ENCODE measurements at regions not wholly inside any gene's neighbourhood (a gene's known extent, or its start where the extent isn't known, plus 50 kb on each side); places are given as distances from the start of the nearest gene placed in this dataset.

- TF ChIP-seq TFDP1 (CRISPR knock-in tag; IDR thresholded peaks at IDR 0.05; ENCODE audit: borderline replicate concordance) (no peak), ASH2L (IDR thresholded peaks at IDR 0.05; ENCODE audit: insufficient read length, low read depth, low read length) (peak; percentile 11), TOE1 (CRISPR knock-in tag; IDR thresholded peaks at IDR 0.05) (no peak), ZNF33B (CRISPR knock-in tag; IDR thresholded peaks at IDR 0.05) (no peak), SRY (CRISPR knock-in tag; IDR thresholded peaks at IDR 0.05) (no peak), ARID5B (CRISPR knock-in tag; IDR thresholded peaks at IDR 0.05) (0 out of 2 replicates have a peak, but pooled peaks have one; percentile 23), NPAS2 (CRISPR knock-in tag; IDR thresholded peaks at IDR 0.05; ENCODE audit: borderline replicate concordance) (no peak), FOSL1 (CRISPR knock-in tag; IDR thresholded peaks at IDR 0.05; ENCODE audit: borderline replicate concordance) (peak; percentile 38; the same call in 1 of the 2 replicates), THAP11 (CRISPR knock-in tag; IDR thresholded peaks at IDR 0.05) (no peak), NR2F6 (IDR thresholded peaks at IDR 0.05) (no peak), NR2F6 (CRISPR knock-in tag; IDR thresholded peaks at IDR 0.05) (peak; percentile 35; the same call in 1 of the 2 replicates), DBP (CRISPR knock-in tag; IDR thresholded peaks at IDR 0.05; ENCODE audit: not compliant biosample characterization) (no peak), ZC3H4 (CRISPR knock-in tag; IDR thresholded peaks at IDR 0.05; ENCODE audit: borderline replicate concordance) (no peak), ZNF574 (CRISPR knock-in tag; IDR thresholded peaks at IDR 0.05) (no peak), ZNF446 (CRISPR knock-in tag; IDR thresholded peaks at IDR 0.05) (no peak), PTBP1 (IDR thresholded peaks at IDR 0.05; ENCODE audit: low read depth, low read length, poor library complexity, severe bottlenecking) (no peak), MAZ (IDR thresholded peaks at IDR 0.05; ENCODE audit: borderline replicate concordance, low read depth, low read length) (no peak), MAZ (CRISPR knock-in tag; IDR thresholded peaks at IDR 0.05; ENCODE audit: low read depth) (peak; percentile 66), GATAD2A (CRISPR knock-in tag; IDR thresholded peaks at IDR 0.05) (0 out of 2 replicates have a peak, but pooled peaks have one; percentile 11), ZNF781 (CRISPR knock-in tag; IDR thresholded peaks at IDR 0.05; ENCODE audit: borderline replicate concordance, not compliant biosample characterization) (no peak), RBM39 (IDR thresholded peaks at IDR 0.05; ENCODE audit: low read depth, low read length, poor library complexity, severe bottlenecking) (no peak), NFE2L2 (IDR thresholded peaks at IDR 0.05; ENCODE audit: low read length) (no peak)
These were observed 1346.4 kb downstream of the TMEM121 start (continued) for GRCh38 chr14:106872611-106873446.

Data from HepG2 (cell line).